Cardiac muscle cell (in vitro differentiated cells and primary cell): ENCODE measurements at regions not wholly inside any gene's neighbourhood (a gene's known extent, or its start where the extent isn't known, plus 50 kb on each side); places are given as distances from the start of the nearest gene placed in this dataset.

Experiments used
- DNase-seq, 2 donors: peaks; one replicate each; pipeline versions ENCODE4 v3.0.0 to v3.0.0-alpha.2; 2010 to 2017; ENCODE audit warnings: low read depth in 1 of 2, low spot score in 1 of 2
- H3K27ac ChIP-seq: fragments of 200-600 bp; sonication (generic); 2 replicates; pipeline ENCODE4 v1.5.1; 2016
- H3K27me3 ChIP-seq: fragments of 200-600 bp; sonication (generic); 2 replicates; pipeline ENCODE4 v1.6.0; 2016; ENCODE audit warnings: control low read depth
- H3K36me3 ChIP-seq: fragments of 200-600 bp; sonication (generic); 2 replicates; pipeline ENCODE4 v1.5.1; 2016; ENCODE audit warnings: control low read depth
- H3K4me1 ChIP-seq: fragments of 200-600 bp; sonication (generic); 2 replicates; pipeline ENCODE4 v1.8.1; 2017; ENCODE audit warnings: low read depth, mild to moderate bottlenecking, mixed run types
- H3K4me3 ChIP-seq: fragments of 200-600 bp; sonication (generic); 2 replicates; pipeline ENCODE4 v1.5.1; 2016; ENCODE audit warnings: mild to moderate bottlenecking
- H3K9me3 ChIP-seq: fragments of 200-600 bp; sonication (generic); 2 replicates; pipeline ENCODE4 v1.5.1; 2017; ENCODE audit warnings: low read depth, mild to moderate bottlenecking, control low read depth
- TF ChIP-seq, protein P1 (sequence below): IDR thresholded peaks from 2 replicates; pipeline ENCODE4 v1.5.1; 2012; ENCODE audit warnings: low read depth, mild to moderate bottlenecking, low read length

DNA sequence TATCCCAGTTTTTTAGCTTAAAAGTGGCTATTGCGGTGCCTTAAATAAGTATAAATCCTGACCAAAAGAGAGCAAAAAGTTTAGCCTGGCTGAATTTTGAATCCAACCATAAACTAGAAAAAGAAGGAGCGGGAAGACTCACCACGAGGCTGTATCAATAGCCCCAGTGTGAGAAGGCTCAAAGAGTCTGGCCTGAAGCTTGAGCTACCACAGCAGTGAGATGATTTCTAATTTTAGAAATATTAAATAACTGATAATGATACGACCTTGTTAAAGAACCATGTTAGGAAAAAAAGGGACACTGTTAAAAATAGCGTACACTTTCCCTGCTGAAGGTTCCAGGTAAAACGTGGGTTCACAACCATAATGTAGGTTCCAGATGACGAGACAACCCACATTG is 134.1 kb upstream of the ZNF462 start:
- no peak overlapping the region for H3K27ac ChIP-seq
- peaks cover 4% of the 10 kb centered on the region for H3K4me1 ChIP-seq
- H3K9me3 ChIP-seq = no peaks in the 10 kb centered on the region
- no peak overlapping the region for H3K4me3 ChIP-seq
- DNase-seq = no peak
- H3K27me3 ChIP-seq = no peaks in the 10 kb centered on the region
- TF ChIP-seq, protein P1, sequence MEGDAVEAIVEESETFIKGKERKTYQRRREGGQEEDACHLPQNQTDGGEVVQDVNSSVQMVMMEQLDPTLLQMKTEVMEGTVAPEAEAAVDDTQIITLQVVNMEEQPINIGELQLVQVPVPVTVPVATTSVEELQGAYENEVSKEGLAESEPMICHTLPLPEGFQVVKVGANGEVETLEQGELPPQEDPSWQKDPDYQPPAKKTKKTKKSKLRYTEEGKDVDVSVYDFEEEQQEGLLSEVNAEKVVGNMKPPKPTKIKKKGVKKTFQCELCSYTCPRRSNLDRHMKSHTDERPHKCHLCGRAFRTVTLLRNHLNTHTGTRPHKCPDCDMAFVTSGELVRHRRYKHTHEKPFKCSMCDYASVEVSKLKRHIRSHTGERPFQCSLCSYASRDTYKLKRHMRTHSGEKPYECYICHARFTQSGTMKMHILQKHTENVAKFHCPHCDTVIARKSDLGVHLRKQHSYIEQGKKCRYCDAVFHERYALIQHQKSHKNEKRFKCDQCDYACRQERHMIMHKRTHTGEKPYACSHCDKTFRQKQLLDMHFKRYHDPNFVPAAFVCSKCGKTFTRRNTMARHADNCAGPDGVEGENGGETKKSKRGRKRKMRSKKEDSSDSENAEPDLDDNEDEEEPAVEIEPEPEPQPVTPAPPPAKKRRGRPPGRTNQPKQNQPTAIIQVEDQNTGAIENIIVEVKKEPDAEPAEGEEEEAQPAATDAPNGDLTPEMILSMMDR = no peak
- no peaks in the 10 kb centered on the region for H3K36me3 ChIP-seq

DNA sequence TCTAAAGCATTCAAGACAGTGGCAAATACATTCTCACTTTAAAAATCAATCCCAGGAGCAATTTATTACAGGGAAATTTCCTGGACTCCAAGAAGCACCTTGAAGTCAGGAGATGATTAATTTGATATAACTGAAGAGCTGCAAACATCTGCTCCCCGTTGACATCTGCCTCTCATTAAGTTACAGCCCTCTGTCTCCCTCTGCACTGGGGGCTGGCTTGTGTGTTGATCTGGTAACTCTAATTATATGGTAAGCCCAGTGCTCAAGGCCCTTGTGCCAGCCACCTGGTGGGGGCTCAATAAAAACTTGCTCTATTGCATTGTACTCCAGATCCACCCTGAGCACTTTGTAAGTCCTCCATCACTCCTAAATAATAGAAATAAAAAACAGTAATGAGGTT is 131.1 kb upstream of the ZNF462 start:
- Histone ChIP-seq H3K27me3 (no peaks in the 10 kb centered on the region), H3K4me1 (peaks cover 4% of the 10 kb centered on the region), H3K4me3 (no peak overlapping the region), H3K36me3 (no peaks in the 10 kb centered on the region), H3K9me3 (no peaks in the 10 kb centered on the region), H3K27ac (no peak overlapping the region)
- TF ChIP-seq, protein P1 = no peak
- no peak for DNase-seq

DNA sequence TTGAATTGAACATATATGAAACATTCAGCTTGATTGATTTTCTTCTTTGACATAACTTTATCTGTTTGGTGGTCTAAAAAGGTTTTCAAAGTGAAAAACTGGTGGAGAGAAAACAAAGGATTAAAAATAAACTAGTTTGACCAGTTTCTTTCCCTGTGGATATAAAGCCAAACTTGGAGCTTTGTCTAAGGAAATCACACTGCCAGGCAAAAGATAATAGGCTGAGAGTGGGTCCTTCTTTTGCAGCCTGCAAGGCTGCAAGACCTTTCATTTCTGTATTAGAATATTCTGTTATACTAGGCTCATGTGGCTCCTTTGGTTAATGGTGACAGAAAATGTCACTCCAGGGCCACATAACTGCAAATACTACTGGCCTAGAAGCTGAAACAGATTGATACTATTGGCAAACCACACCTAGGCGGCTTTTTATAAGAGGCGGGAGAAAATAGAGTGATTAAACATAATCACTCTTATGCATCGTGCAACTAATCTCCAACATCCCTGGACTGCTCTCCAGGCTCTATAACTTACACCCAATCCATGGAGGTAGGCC is 129.1 kb upstream of the ZNF462 start:
- H3K27me3 ChIP-seq = no peaks in the 10 kb centered on the region
- H3K9me3 ChIP-seq = no peaks in the 10 kb centered on the region
- no peak overlapping the region for H3K27ac ChIP-seq
- H3K4me3 ChIP-seq = no peak overlapping the region
- DNase-seq = no peak
- TF ChIP-seq, protein P1 = no peak
- H3K36me3 ChIP-seq = no peaks in the 10 kb centered on the region
- H3K4me1 ChIP-seq = peaks cover 1% of the 10 kb centered on the region

DNA sequence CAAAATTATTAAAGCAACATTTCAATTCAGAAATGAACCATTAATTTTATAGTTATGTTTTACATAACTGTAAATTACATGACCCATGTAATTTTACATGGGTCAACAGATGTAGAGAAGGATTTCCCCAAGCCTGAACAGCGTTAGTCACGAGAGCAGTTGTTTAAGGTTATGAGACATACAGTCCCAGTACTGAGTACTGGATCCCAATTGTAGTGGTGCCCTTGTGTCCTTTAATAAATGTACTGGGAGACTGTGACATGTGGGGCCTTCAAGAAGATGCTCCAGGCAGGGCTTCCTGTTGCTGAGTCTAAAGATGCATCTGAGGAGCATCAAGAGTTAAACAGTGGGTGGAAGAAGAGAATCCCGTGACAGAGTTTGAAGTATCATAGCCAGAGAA is 125.5 kb upstream of the ZNF462 start:
- no peaks in the 10 kb centered on the region for H3K4me1 ChIP-seq
- H3K36me3 ChIP-seq = no peaks in the 10 kb centered on the region
- H3K27ac ChIP-seq = no peak overlapping the region
- TF ChIP-seq, protein P1 = no peak
- H3K9me3 ChIP-seq = no peaks in the 10 kb centered on the region
- DNase-seq = no peak
- no peaks in the 10 kb centered on the region for H3K27me3 ChIP-seq
- no peak overlapping the region for H3K4me3 ChIP-seq

DNA sequence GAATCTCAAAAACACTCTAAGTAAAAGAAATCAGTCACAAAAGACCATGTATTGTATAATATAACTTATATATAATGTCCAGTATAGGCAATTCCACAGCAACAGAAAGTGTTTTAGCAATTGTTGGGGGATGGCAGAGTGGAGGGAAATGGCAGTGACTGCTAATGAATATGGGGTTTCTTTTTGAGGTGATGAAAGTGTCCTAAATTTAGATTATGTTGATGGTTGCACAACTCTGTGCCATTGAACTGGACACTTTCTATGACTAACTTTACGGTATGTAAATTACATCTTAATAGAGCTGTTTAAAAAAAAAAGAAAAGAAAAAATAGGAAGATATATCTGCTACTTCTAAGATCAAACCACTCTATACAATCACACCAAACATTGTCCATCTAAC is 124.9 kb upstream of the ZNF462 start:
- H3K9me3 ChIP-seq = no peaks in the 10 kb centered on the region
- TF ChIP-seq, protein P1 = no peak
- H3K27me3 ChIP-seq = no peaks in the 10 kb centered on the region
- no peak overlapping the region for H3K27ac ChIP-seq
- H3K36me3 ChIP-seq = no peaks in the 10 kb centered on the region
- H3K4me1 ChIP-seq = no peaks in the 10 kb centered on the region
- no peak overlapping the region for H3K4me3 ChIP-seq
- DNase-seq = no peak

DNA sequence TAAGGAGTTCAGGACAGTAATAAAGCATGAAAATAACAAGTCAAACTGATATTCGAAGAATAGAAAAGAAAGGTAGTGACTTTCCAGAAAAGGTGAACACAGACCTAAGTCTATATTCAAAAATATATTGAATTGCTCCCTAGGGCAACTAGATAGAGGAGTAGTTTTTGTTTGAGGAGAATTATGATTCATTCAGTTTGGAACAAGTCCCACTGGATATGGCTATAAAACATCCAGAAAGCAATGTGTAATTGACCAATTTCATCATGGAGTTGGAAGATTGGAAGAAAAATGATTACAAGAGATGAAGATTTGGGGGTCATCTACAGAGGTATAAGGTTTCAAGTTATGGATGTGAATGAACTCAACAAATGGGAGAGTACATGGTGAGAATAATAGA is 117.5 kb upstream of the ZNF462 start:
- Histone ChIP-seq H3K4me3 (no peak overlapping the region), H3K27me3 (no peaks in the 10 kb centered on the region), H3K9me3 (no peaks in the 10 kb centered on the region), H3K4me1 (no peaks in the 10 kb centered on the region), H3K27ac (no peak overlapping the region), H3K36me3 (no peaks in the 10 kb centered on the region)
- TF ChIP-seq, protein P1 = no peak
- peak in 1 of 2 donors; percentile 44 for DNase-seq
